AG04450 (cell line): ENCODE measurements at regions not wholly inside any gene's neighbourhood (a gene's known extent, or its start where the extent isn't known, plus 50 kb on each side); places are given as distances from the start of the nearest gene placed in this dataset.

Experiments
- CTCF ChIA-PET: fragments of 300-600, 350-600 bp; formaldehyde crosslinking; extraction: SDS; loops from one replicate; lab custom pipeline; 2022; ENCODE audit warnings: antibody characterized with exemption, inconsistent platforms; lab: Charles Lee
- POLR2A ChIA-PET: fragments of 350-600 bp; formaldehyde crosslinking; extraction: SDS; loops from one replicate; lab custom pipeline; 2021; ENCODE audit warnings: antibody characterized with exemption, inconsistent platforms; lab: Yijun Ruan, JAX
- DNase-seq: peaks from one replicate; pipeline ENCODE4 v3.0.0-alpha.2; 2011; ENCODE audit warnings: low read depth, low spot score
- H3K27ac ChIP-seq: one replicate; pipeline ENCODE4 v1.5.1; 2012; ENCODE audit warnings: low read depth, low read length, control low read depth
- H3K27me3 ChIP-seq: one replicate; pipeline ENCODE4 v1.6.0; 2012; ENCODE audit warnings: low read length; ENCODE audit not compliant: control insufficient read depth, insufficient read depth
- H3K4me3 ChIP-seq: 2 replicates; pipeline ENCODE4 v1.5.1; 2011; ENCODE audit warnings: mild to moderate bottlenecking, low read depth, low read length, control low read depth
- H3K9me3 ChIP-seq: 2 replicates; pipeline ENCODE4 v1.5.1; 2012; ENCODE audit warnings: low read length; ENCODE audit not compliant: control insufficient read depth, insufficient read depth
- CTCF ChIP-seq: IDR thresholded peaks from 2 replicates; pipeline ENCODE4 v1.5.1; 2011; ENCODE audit warnings: low read depth, low read length, control low read depth, inconsistent platforms

DNA sequence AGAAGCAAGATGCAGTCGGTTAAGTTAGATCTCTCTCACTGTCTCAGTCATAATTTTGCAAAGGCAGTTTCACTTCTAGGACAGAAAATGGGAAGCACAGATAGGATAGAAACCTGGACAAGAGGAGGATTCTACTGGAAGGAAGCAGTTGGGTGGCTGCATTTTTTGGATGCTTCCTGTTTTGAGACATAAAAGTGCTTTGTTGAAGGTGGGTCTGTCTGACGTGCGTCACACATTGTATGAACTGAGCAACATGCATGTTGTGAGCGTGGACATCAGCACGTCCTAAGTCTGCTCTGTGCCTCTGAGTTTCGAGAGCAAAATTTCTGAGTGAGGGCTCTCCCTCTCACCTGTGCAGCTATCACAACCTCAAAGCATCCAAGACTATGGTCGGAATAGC lies 68.7 kb upstream of the SNX9 start:
- Histone ChIP-seq H3K27ac (no peak overlapping the region), H3K27me3 (no peaks in the 10 kb centered on the region), H3K4me3 (no peak overlapping the region), H3K9me3 (no peaks in the 10 kb centered on the region)
- ChIA-PET POLR2A (no interaction called here), CTCF (no interaction called here)
- no peak for TF ChIP-seq CTCF
- no peak for DNase-seq

- H3K9me3 ChIP-seq, result no peaks in the 10 kb centered on the region
- H3K27ac ChIP-seq, result no peak overlapping the region
- POLR2A ChIA-PET, result interaction anchor here (0.5 kb wide), 1 partner anchor 39 kb away, joined by 4 read pairs; no protein-coding TSS in a partner anchor
- H3K4me3 ChIP-seq, result no peak overlapping the region
- TF ChIP-seq CTCF, result no peak
- H3K27me3 ChIP-seq, result no peaks in the 10 kb centered on the region
- no peak for DNase-seq
- CTCF ChIA-PET, result interaction anchor here (1.1 to 5.5 kb wide), 17 partner anchors 10 to 439 kb away, joined by 3 to 97 read pairs (median 13); no protein-coding TSS in a partner anchor
These were observed 67.9 kb upstream of the SNX9 start for GRCh38 chr6:157755032-157755745.

GRCh38 chr6:157755746-157756411 lies 67.2 kb upstream of the SNX9 start:
- no peak overlapping the region for H3K4me3 ChIP-seq
- no peak for TF ChIP-seq CTCF
- CTCF ChIA-PET, result interaction anchor here (0.5 to 5.5 kb wide), 59 partner anchors 10 to 734 kb away, joined by 3 to 97 read pairs (median 5); partner anchors contain the start of gene TMEM242
- POLR2A ChIA-PET, result no interaction called here
- no peak for DNase-seq
- H3K9me3 ChIP-seq, result no peaks in the 10 kb centered on the region
- no peaks in the 10 kb centered on the region for H3K27me3 ChIP-seq
- no peak overlapping the region for H3K27ac ChIP-seq

DNA sequence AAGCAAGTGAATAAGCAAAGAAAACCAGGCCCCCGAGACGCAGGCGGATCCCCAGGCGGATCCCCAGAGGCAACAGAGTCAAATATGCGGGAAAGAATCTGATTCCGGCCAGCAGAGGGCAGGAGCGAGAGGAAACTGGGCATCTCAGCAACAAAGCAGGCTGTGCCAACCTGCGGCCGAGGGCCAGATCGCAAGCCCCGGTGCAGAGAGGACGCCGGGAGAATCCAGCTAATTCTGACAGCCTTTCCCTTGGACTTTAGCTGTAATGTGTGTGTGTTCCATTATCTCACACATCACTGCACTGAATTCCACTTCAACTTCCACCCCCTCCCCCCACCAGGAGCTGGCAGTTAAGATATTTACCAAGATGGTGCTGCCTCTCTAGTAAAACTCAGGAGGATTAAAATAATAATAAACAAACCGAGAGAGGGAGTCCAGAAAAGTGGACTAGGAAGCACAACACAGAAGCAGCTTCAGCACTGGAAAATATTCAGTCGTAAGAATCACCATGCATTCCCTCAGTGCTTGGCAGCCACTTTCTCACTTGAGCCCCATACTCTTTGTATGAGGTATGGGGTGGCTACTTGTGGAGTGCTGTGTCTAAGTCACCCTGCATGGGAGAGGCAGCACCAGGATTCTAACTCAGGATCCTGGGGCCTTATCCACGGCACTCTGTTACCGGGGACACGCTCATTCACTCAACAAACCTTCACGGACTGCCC lies 66.2 kb upstream of the SNX9 start:
- POLR2A ChIA-PET, result no interaction called here
- Histone ChIP-seq H3K9me3 (no peaks in the 10 kb centered on the region), H3K27ac (no peak overlapping the region), H3K4me3 (peak overlapping the region; percentile 18), H3K27me3 (no peaks in the 10 kb centered on the region)
- peak; percentile 85 for TF ChIP-seq CTCF
- DNase-seq, result peak; percentile 57
- CTCF ChIA-PET, result interaction anchor here (0.6 to 5.5 kb wide), 67 partner anchors 9 to 635 kb away, joined by 3 to 97 read pairs (median 4); partner anchors contain the start of gene TMEM242
